ENCODE measurements at regions not wholly inside any gene's neighbourhood (a gene's known extent, or its start where the extent isn't known, plus 50 kb on each side); places are given as distances from the start of the nearest gene placed in this dataset.

- no peak for TF ChIP-seq CTCF (IDR thresholded peaks at IDR 0.05 in 4 of 5, conservative IDR thresholded peaks at IDR 0.05 in 1 of 5)
- TF ChIP-seq POLR2A (IDR thresholded peaks at IDR 0.05), result no peak
Observed at GRCh38 chr4:179692222-179692621, 2250.0 kb upstream of the AGA start.

Measured in gastrocnemius medialis (tissue), 4 donors.